Ramos (cell line): ENCODE measurements at regions not wholly inside any gene's neighbourhood (a gene's known extent, or its start where the extent isn't known, plus 50 kb on each side); places are given as distances from the start of the nearest gene placed in this dataset.

Experiments
- in situ Hi-C: fragments of 300-500 bp; cut with MboI; formaldehyde crosslinking; loops from one replicate; pipeline ENCODE4 v1.14.3; 2022; ENCODE audit warnings: low sequenced_read_pairs; ENCODE audit not compliant: unreplicated experiment

DNA sequence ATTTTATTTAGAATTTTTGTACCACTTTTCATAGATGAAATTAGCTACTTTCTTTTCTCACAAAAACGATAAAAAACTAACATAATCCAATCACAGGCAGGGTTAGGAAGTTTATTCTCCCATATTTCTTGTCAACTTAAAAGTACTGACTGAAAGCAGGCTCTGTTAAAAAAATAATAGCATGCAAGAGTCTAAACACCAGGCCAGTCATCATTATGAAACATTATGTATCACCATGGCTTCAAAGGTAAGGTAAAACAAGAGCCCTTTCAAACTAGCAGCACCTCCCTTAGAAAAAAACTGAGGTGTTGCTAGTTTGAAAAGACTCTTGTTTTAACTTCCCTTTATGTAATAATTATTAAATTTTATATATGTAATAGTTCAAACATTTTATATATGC, 848.0 kb downstream of the RNF144A start:
- in situ Hi-C loops, result no loop called here

GRCh38 chr2:7766088-7766722, 849.0 kb downstream of the RNF144A start:
- in situ Hi-C loops, result no loop called here

DNA sequence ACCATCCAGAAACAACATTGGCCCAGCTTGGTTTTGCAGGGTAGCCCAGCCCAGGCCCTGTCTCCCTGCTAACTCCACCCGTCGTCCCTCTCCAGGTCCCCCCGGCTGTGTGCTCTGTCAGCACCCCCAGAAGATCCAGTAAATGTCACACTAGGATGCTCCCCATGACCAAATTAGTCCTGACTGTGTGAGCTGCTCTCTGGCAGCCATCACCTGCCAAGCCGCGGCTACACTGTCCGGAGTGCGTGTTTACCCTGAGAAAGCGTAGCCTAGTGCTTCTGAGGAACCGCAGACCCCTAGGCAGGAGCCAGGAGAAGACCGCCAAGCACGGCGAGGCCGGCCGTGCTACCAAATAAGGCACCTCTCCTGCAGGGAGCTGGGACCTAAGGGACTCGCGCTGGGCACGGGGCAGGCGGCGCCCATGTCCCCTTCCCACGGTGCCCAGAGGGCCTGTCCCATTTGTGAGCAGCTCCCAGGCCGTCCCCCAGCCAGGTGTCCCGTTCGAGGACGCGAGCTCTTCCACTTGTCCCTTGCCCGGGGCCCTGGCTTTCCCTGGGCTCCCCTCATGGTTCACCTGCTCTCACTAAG, 849.9 kb downstream of the RNF144A start:
- in situ Hi-C loops, result no loop called here

- in situ Hi-C loops, result no loop called here
Measured at GRCh38 chr2:7767902-7768301, 850.7 kb downstream of the RNF144A start.

DNA sequence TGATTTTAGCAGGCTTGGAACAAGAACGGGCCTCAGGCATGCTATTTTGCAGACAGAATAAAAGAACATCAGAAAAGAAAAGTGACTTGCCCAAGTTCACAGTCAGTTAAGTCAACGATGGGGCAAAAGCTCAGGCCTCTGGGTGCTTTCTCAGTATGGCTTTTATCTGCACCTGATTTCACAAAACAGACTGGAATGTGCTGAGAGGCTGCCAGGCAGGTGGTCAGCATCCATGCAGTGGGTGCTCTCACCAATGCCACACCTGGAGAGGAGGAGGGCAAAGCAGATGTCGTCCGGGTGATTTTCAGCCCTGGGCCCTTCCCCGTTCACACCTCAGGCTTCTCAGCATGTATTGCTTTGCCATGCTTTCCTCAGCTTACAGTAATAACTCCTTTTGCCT, 854.6 kb downstream of the RNF144A start:
- in situ Hi-C loops, result no loop called here

DNA sequence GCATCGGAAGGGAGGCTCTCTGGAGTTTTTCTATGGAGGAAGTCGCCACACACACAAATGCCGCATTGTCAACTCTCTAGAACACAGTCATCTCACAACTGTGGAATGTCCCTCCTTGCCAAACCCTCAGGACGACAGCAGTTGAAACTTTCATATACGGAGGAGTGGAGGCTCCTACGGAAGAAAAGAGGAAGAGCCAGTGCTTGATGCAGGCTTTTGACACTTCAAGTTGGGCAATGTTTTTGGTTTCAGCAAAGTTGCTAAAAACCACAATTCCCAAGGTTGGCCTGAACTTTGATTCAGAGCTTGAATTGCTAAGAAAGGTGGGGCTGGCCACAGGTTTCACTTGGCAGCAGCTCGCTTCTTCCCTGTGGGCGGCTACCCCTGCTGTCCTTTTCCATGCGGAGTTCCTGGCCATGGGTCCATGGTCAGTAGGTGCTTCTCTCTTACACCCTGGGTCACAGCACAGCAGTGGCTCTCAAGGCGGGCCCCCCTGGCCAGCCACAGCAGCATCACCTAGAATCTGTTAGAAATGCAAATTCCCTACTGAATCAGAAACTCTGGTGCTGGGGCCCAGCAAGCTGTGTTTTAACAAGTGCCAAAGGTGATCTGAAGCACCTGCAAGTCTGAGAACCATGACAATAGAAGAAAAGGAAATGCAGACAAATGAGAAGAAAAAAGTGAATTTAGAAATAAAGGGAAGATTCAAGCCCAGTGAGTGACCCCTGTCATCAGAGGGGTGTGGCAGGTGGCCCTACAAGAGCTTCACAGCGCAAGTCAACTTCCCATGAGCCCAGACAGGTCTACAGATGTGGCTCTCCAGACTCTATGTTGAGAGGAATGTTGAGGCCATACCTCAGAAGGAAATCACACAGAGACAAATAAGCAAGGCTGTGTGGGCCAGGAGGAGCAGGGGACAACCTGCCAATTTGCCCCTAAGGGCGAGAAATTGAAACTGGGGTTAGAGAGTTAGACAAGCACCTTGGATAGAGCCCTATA, 856.4 kb downstream of the RNF144A start:
- in situ Hi-C loops, result no loop called here

GRCh38 chr2:7774481-7774880, 857.3 kb downstream of the RNF144A start:
- in situ Hi-C loops, result no loop called here

- in situ Hi-C loops, result no loop called here
Measured at GRCh38 chr2:7777668-7778067, 860.5 kb downstream of the RNF144A start.

DNA sequence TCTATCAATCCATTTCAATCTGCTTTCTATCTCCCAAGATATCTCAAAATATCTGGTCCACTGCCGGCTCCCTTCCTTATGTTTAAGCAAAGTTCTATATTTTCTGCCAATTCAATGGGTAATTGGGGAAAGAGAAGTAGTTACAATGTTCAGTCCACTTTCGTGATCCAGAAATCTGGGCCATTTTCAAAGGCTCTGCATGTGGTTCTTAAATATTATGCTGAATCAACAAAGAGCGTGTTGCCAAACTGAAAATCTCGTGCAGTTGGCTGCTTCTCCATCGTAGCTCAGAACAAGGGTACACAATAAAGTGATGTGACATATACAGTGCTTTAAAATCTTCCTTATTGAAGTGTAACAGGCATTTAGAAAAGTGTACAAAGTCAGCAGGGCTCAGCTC, 863.1 kb downstream of the RNF144A start:
- in situ Hi-C loops, result no loop called here

DNA sequence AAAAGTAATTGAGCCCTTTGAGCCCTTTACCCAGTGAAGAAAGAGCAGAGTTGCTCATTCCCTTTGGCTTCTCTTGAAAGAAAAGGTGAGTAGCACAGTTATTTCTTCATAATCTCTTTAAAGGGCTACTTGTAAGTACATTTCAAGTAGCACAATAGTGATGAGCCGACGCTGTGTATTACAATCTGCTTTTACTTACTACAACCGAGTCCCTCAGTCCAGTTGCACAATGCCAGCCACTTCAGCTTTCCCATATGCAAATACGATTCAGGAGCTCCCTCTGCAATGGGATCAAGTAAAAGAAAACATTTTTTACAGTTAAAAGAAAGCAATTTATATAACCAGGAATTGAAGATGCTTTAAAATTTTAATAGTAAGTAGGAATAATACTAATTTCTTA, 868.5 kb downstream of the RNF144A start:
- in situ Hi-C loops, result no loop called here

- in situ Hi-C loops, result no loop called here
Measured at GRCh38 chr2:7788736-7789135, 871.5 kb downstream of the RNF144A start.

DNA sequence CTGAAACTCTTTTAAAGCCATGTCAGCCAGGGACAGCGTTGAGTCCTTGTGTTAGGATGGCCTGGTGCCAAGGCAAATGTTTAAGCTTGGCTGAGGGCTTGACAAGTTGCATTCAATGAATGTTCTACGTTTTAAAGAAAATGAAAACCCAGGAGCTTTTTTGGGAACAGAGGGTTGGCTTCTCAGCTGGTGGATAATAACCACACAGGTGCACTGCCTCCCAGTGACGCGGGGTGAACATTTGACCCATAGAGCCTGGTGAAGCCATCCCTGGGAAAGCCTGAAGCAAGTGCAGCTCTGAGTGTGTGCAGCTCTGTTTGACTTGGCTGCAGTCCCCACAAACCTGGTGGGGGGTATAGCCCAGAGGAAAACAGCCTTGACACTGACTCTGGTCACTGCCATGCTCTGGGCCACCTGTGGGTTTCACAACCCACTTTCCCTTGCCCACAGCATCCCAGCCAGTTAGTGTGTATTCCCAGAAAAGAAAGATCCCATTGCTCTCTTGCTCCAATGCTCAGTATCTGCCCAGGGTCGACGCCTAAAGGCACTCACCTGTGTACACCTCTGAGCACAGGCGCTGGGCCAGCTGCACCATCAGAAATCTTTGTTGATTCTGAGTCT, 874.9 kb downstream of the RNF144A start:
- in situ Hi-C loops, result no loop called here

GRCh38 chr2:7795778-7796563, 878.8 kb downstream of the RNF144A start:
- in situ Hi-C loops, result no loop called here

DNA sequence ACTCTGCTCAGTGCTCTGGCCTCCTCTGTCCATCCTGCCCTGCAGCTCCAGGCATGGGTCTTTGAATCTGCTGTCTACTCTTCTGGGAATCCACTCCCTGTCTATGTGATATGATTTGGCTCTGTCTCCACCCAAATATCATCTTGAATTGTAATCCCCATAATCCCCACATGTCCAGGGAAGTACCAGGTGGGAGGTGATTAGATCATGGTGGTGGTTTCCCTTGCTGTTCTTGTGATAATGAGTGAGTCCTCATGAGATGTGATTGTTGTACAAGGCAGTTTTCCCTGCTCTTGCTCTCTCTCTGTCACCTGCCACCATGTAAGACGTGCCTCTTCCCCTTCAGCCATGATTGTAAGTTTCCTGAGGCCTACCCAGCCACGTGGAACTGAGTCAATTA, 881.8 kb upstream of the ID2 start:
- in situ Hi-C loops, result no loop called here

GRCh38 chr2:7801212-7801611, 880.6 kb upstream of the ID2 start:
- in situ Hi-C loops, result no loop called here

DNA sequence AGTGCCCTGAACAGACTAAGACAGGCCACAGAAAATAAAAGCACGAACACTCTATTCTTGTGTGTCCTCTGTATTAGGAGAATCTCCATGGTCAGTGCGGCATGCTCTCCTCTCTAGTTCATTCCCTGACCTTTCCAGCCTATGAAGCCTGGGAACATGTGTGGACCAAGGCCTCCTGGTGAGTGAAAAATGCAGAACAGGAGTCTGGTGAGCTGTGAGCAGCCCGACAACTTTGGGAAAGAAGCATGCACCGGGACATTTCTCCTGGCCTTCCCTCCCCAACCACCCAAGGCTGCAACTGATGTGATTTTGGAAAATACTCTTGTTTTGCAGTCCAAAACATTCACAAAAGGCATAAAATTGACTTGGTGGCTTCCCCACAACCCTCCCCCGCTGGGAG, 878.3 kb upstream of the ID2 start:
- in situ Hi-C loops, result no loop called here

DNA sequence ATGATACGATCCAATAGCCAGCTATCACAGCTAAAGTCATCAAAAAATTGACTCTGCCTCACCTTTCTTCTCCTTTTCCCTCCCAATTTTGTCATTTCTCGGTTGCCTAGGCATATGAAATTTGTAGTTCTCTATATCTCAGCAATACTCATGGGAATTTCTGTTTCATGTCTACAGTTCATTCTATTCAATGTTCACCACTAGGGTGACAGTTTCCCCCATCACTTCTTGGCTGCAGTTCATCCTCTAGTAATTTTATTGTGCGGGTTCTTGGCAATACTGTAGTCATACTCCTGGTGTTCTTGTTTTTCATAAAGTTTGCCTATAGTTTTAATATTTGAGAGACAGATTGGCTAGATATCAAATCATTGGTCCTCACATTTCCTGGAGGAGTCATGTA, 872.2 kb upstream of the ID2 start:
- in situ Hi-C loops, result no loop called here

GRCh38 chr2:7811073-7811472, 870.8 kb upstream of the ID2 start:
- in situ Hi-C loops, result no loop called here

GRCh38 chr2:7812231-7812995, 869.4 kb upstream of the ID2 start:
- in situ Hi-C loops, result no loop called here
